ENCODE measurements at regions not wholly inside any gene's neighbourhood (a gene's known extent, or its start where the extent isn't known, plus 50 kb on each side); places are given as distances from the start of the nearest gene placed in this dataset.

GRCh38 chr21:24895885-24896734 lies 711.2 kb downstream of the MRPL39 start:
- FAIRE-seq (no peak), DNase-seq (no peak)
- H3K4me1 ChIP-seq (ENCODE audit: control insufficient read depth in 3 of 3, insufficient read depth in 2 of 3, low read depth in 1 of 3, low read length in 2 of 3): no peaks in the 10 kb centered on the region
- no peaks in the 10 kb centered on the region for H3K9me3 ChIP-seq (ENCODE audit: control insufficient read depth in 2 of 2, insufficient read depth in 1 of 2, low read depth in 1 of 2, low read length in 1 of 2)
- H3K27me3 ChIP-seq (ENCODE audit: control insufficient read depth in 3 of 3, insufficient read depth in 3 of 3, low read length in 3 of 3): no peaks in the 10 kb centered on the region
- WGBS, 3 donors: 66 to 78% (median 73%) methylated on average over 3 of the region's 3 CpGs
- no peak overlapping the region for H3K4me3 ChIP-seq (ENCODE audit: low read depth in 1 of 3, low read length in 3 of 3)
- H3K27ac ChIP-seq (ENCODE audit: low read depth in 1 of 3, low read length in 2 of 3): no peak overlapping the region
- H3K36me3 ChIP-seq (ENCODE audit: control insufficient read depth in 3 of 3, insufficient read depth in 2 of 3, low read depth in 1 of 3, low read length in 3 of 3): no peaks in the 10 kb centered on the region

- Histone ChIP-seq H3K36me3 (ENCODE audit: control insufficient read depth in 3 of 3, insufficient read depth in 2 of 3, low read depth in 1 of 3, low read length in 3 of 3) (no peaks in the 10 kb centered on the region), H3K27me3 (ENCODE audit: control insufficient read depth in 3 of 3, insufficient read depth in 3 of 3, low read length in 3 of 3) (no peaks in the 10 kb centered on the region), H3K9me3 (ENCODE audit: control insufficient read depth in 2 of 2, insufficient read depth in 1 of 2, low read depth in 1 of 2, low read length in 1 of 2) (no peaks in the 10 kb centered on the region), H3K27ac (ENCODE audit: low read depth in 1 of 3, low read length in 2 of 3) (no peak overlapping the region), H3K4me3 (ENCODE audit: low read depth in 1 of 3, low read length in 3 of 3) (no peak overlapping the region), H3K4me1 (ENCODE audit: control insufficient read depth in 3 of 3, insufficient read depth in 2 of 3, low read depth in 1 of 3, low read length in 2 of 3) (no peaks in the 10 kb centered on the region)
- FAIRE-seq: peak; percentile 23
- WGBS, 3 donors: 88 to 100% (median 88%) methylated on average over 1 of the region's 1 CpG
- DNase-seq: no peak
Measured at GRCh38 chr21:24894324-24894723, 713.0 kb downstream of the MRPL39 start.

GRCh38 chr21:24890021-24890420 lies 717.3 kb downstream of the MRPL39 start:
- no peaks in the 10 kb centered on the region for H3K9me3 ChIP-seq (ENCODE audit: control insufficient read depth in 2 of 2, insufficient read depth in 1 of 2, low read depth in 1 of 2, low read length in 1 of 2)
- no peak for FAIRE-seq
- 78 to 88% (median 81%) methylated on average over 4 of the region's 4 CpGs for WGBS, 3 donors
- no peak for DNase-seq
- no peaks in the 10 kb centered on the region for H3K27me3 ChIP-seq (ENCODE audit: control insufficient read depth in 3 of 3, insufficient read depth in 3 of 3, low read length in 3 of 3)
- no peaks in the 10 kb centered on the region for H3K36me3 ChIP-seq (ENCODE audit: control insufficient read depth in 3 of 3, insufficient read depth in 2 of 3, low read depth in 1 of 3, low read length in 3 of 3)
- H3K4me3 ChIP-seq (ENCODE audit: low read depth in 1 of 3, low read length in 3 of 3): no peak overlapping the region
- no peaks in the 10 kb centered on the region for H3K4me1 ChIP-seq (ENCODE audit: control insufficient read depth in 3 of 3, insufficient read depth in 2 of 3, low read depth in 1 of 3, low read length in 2 of 3)
- no peak overlapping the region for H3K27ac ChIP-seq (ENCODE audit: low read depth in 1 of 3, low read length in 2 of 3)

GRCh38 chr21:24881506-24881905 lies 725.8 kb downstream of the MRPL39 start:
- Histone ChIP-seq H3K4me1 (ENCODE audit: control insufficient read depth in 3 of 3, insufficient read depth in 2 of 3, low read depth in 1 of 3, low read length in 2 of 3) (no peaks in the 10 kb centered on the region), H3K27me3 (ENCODE audit: control insufficient read depth in 3 of 3, insufficient read depth in 3 of 3, low read length in 3 of 3) (no peaks in the 10 kb centered on the region), H3K9me3 (ENCODE audit: control insufficient read depth in 2 of 2, insufficient read depth in 1 of 2, low read depth in 1 of 2, low read length in 1 of 2) (no peaks in the 10 kb centered on the region), H3K36me3 (ENCODE audit: control insufficient read depth in 3 of 3, insufficient read depth in 2 of 3, low read depth in 1 of 3, low read length in 3 of 3) (no peaks in the 10 kb centered on the region), H3K27ac (ENCODE audit: low read depth in 1 of 3, low read length in 2 of 3) (no peak overlapping the region), H3K4me3 (ENCODE audit: low read depth in 1 of 3, low read length in 3 of 3) (no peak overlapping the region)
- WGBS, 3 donors: 75 to 86% (median 75%) methylated on average over 2 of the region's 2 CpGs
- FAIRE-seq (no peak), DNase-seq (no peak)

GRCh38 chr21:24870633-24871032 lies 736.6 kb downstream of the MRPL39 start:
- Histone ChIP-seq H3K27me3 (ENCODE audit: control insufficient read depth in 3 of 3, insufficient read depth in 3 of 3, low read length in 3 of 3) (no peaks in the 10 kb centered on the region), H3K4me3 (ENCODE audit: low read depth in 1 of 3, low read length in 3 of 3) (no peak overlapping the region), H3K9me3 (ENCODE audit: control insufficient read depth in 2 of 2, insufficient read depth in 1 of 2, low read depth in 1 of 2, low read length in 1 of 2) (no peaks in the 10 kb centered on the region), H3K4me1 (ENCODE audit: control insufficient read depth in 3 of 3, insufficient read depth in 2 of 3, low read depth in 1 of 3, low read length in 2 of 3) (no peaks in the 10 kb centered on the region), H3K36me3 (ENCODE audit: control insufficient read depth in 3 of 3, insufficient read depth in 2 of 3, low read depth in 1 of 3, low read length in 3 of 3) (no peaks in the 10 kb centered on the region), H3K27ac (ENCODE audit: low read depth in 1 of 3, low read length in 2 of 3) (no peak overlapping the region)
- no peak for DNase-seq
- no peak for FAIRE-seq
- WGBS, 3 donors: 85 to 91% (median 86%) methylated on average over 4 of the region's 4 CpGs

- WGBS, 3 donors: 87 to 90% (median 89%) methylated on average over 2 of the region's 2 CpGs
- Histone ChIP-seq H3K36me3 (ENCODE audit: control insufficient read depth in 3 of 3, insufficient read depth in 2 of 3, low read depth in 1 of 3, low read length in 3 of 3) (no peaks in the 10 kb centered on the region), H3K4me3 (ENCODE audit: low read depth in 1 of 3, low read length in 3 of 3) (no peak overlapping the region), H3K27ac (ENCODE audit: low read depth in 1 of 3, low read length in 2 of 3) (no peak overlapping the region), H3K4me1 (ENCODE audit: control insufficient read depth in 3 of 3, insufficient read depth in 2 of 3, low read depth in 1 of 3, low read length in 2 of 3) (no peaks in the 10 kb centered on the region), H3K9me3 (ENCODE audit: control insufficient read depth in 2 of 2, insufficient read depth in 1 of 2, low read depth in 1 of 2, low read length in 1 of 2) (no peaks in the 10 kb centered on the region), H3K27me3 (ENCODE audit: control insufficient read depth in 3 of 3, insufficient read depth in 3 of 3, low read length in 3 of 3) (no peaks in the 10 kb centered on the region)
- FAIRE-seq: no peak
- no peak for DNase-seq
Measured at GRCh38 chr21:24869862-24870261, 737.4 kb downstream of the MRPL39 start.

GRCh38 chr21:24868117-24868516 lies 739.2 kb downstream of the MRPL39 start:
- FAIRE-seq: no peak
- 64 to 89% (median 87%) methylated on average over 1 of the region's 1 CpG for WGBS, 3 donors
- H3K27ac ChIP-seq (ENCODE audit: low read depth in 1 of 3, low read length in 2 of 3): no peak overlapping the region

GRCh38 chr21:24861471-24861870 lies 745.8 kb downstream of the MRPL39 start:
- no peak for DNase-seq
- no peaks in the 10 kb centered on the region for H3K4me1 ChIP-seq (ENCODE audit: control insufficient read depth in 3 of 3, insufficient read depth in 2 of 3, low read depth in 1 of 3, low read length in 2 of 3)
- no peak for FAIRE-seq
- H3K4me3 ChIP-seq (ENCODE audit: low read depth in 1 of 3, low read length in 3 of 3): no peak overlapping the region
- H3K27me3 ChIP-seq (ENCODE audit: control insufficient read depth in 3 of 3, insufficient read depth in 3 of 3, low read length in 3 of 3): no peaks in the 10 kb centered on the region
- H3K36me3 ChIP-seq (ENCODE audit: control insufficient read depth in 3 of 3, insufficient read depth in 2 of 3, low read depth in 1 of 3, low read length in 3 of 3): no peaks in the 10 kb centered on the region
- 51 to 70% (median 63%) methylated on average over 1 of the region's 1 CpG for WGBS, 3 donors
- H3K9me3 ChIP-seq (ENCODE audit: control insufficient read depth in 2 of 2, insufficient read depth in 1 of 2, low read depth in 1 of 2, low read length in 1 of 2): no peaks in the 10 kb centered on the region
- H3K27ac ChIP-seq (ENCODE audit: low read depth in 1 of 3, low read length in 2 of 3): no peak overlapping the region

More at GRCh38 chr21:24868117-24868516, 739.2 kb downstream of the MRPL39 start:
- DNase-seq: no peak
- no peaks in the 10 kb centered on the region for H3K4me1 ChIP-seq (ENCODE audit: control insufficient read depth in 3 of 3, insufficient read depth in 2 of 3, low read depth in 1 of 3, low read length in 2 of 3)
- H3K36me3 ChIP-seq (ENCODE audit: control insufficient read depth in 3 of 3, insufficient read depth in 2 of 3, low read depth in 1 of 3, low read length in 3 of 3): no peaks in the 10 kb centered on the region
- no peaks in the 10 kb centered on the region for H3K9me3 ChIP-seq (ENCODE audit: control insufficient read depth in 2 of 2, insufficient read depth in 1 of 2, low read depth in 1 of 2, low read length in 1 of 2)
- H3K4me3 ChIP-seq (ENCODE audit: low read depth in 1 of 3, low read length in 3 of 3): no peak overlapping the region
- H3K27me3 ChIP-seq (ENCODE audit: control insufficient read depth in 3 of 3, insufficient read depth in 3 of 3, low read length in 3 of 3): no peaks in the 10 kb centered on the region

GRCh38 chr21:24856326-24856725 lies 751.0 kb downstream of the MRPL39 start:
- DNase-seq (no peak), FAIRE-seq (no peak)
- WGBS, 3 donors: 6 to 70% (median 36%) methylated on average over 1 of the region's 1 CpG
- no peak overlapping the region for H3K27ac ChIP-seq (ENCODE audit: low read depth in 1 of 3, low read length in 2 of 3)
- no peaks in the 10 kb centered on the region for H3K27me3 ChIP-seq (ENCODE audit: control insufficient read depth in 3 of 3, insufficient read depth in 3 of 3, low read length in 3 of 3)
- H3K9me3 ChIP-seq (ENCODE audit: control insufficient read depth in 2 of 2, insufficient read depth in 1 of 2, low read depth in 1 of 2, low read length in 1 of 2): no peaks in the 10 kb centered on the region
- H3K36me3 ChIP-seq (ENCODE audit: control insufficient read depth in 3 of 3, insufficient read depth in 2 of 3, low read depth in 1 of 3, low read length in 3 of 3): no peaks in the 10 kb centered on the region
- no peaks in the 10 kb centered on the region for H3K4me1 ChIP-seq (ENCODE audit: control insufficient read depth in 3 of 3, insufficient read depth in 2 of 3, low read depth in 1 of 3, low read length in 2 of 3)
- no peak overlapping the region for H3K4me3 ChIP-seq (ENCODE audit: low read depth in 1 of 3, low read length in 3 of 3)
